ENCODE measurements at regions not wholly inside any gene's neighbourhood (a gene's known extent, or its start where the extent isn't known, plus 50 kb on each side); places are given as distances from the start of the nearest gene placed in this dataset.

GRCh38 chr10:109676703-109677102 lies 246.6 kb downstream of the XPNPEP1 start:
- ChIA-PET POLR2A (no interaction called here), CTCF (no interaction called here)
- no peaks in the 10 kb centered on the region for H3K9me3 ChIP-seq (ENCODE audit: control insufficient read depth, insufficient read depth, low read depth, low read length)
- H3K4me3 ChIP-seq (ENCODE audit: low read depth in 2 of 2, low read length in 2 of 2), result no peak overlapping the region
- TF ChIP-seq POLR2AphosphoS5 (IDR thresholded peaks at IDR 0.05; ENCODE audit: low read depth, low read length) (no peak), CTCF (IDR thresholded peaks at IDR 0.05) (no peak), SIN3A (IDR thresholded peaks at IDR 0.05; ENCODE audit: borderline replicate concordance, insufficient read depth, low read depth, low read length) (no peak), TCF7L2 (IDR thresholded peaks at IDR 0.05; ENCODE audit: low read depth, low read length) (no peak), REST (IDR thresholded peaks at IDR 0.05; ENCODE audit: insufficient read depth in 1 of 2, low read depth in 2 of 2, low read length in 1 of 2) (no peak)
- H3K4me1 ChIP-seq (ENCODE audit: control insufficient read depth, insufficient read depth, low read length), result no peaks in the 10 kb centered on the region
- DNase-seq (ENCODE audit: low read depth, low spot score) (no peak), ATAC-seq (no peak)
- in situ Hi-C loops (cut with HindIII; ENCODE audit: low pct_unique_long_range_greater_than_20kb, low sequenced_read_pairs), result no loop called here
- H3K27me3 ChIP-seq (ENCODE audit: control insufficient read depth, insufficient read depth, low read length), result no peaks in the 10 kb centered on the region
- no peaks in the 10 kb centered on the region for H3K36me3 ChIP-seq (ENCODE audit: control insufficient read depth, insufficient read depth, low read length)
- intact Hi-C loops (cut with micrococcal nuclease; ENCODE audit: unreplicated experiment), result no loop called here
- BruUV-seq (replicated peaks), result no TSS peak
- H3K27ac ChIP-seq (ENCODE audit: low read length), result no peak overlapping the region

GRCh38 chr10:109668703-109669102 lies 254.6 kb downstream of the XPNPEP1 start:
- no peaks in the 10 kb centered on the region for H3K4me1 ChIP-seq (ENCODE audit: control insufficient read depth, insufficient read depth, low read length)
- H3K27ac ChIP-seq (ENCODE audit: low read length), result no peak overlapping the region
- DNase-seq (ENCODE audit: low read depth, low spot score) (no peak), ATAC-seq (no peak)
- no peak overlapping the region for H3K4me3 ChIP-seq (ENCODE audit: low read depth in 2 of 2, low read length in 2 of 2)
- no TSS peak for BruUV-seq (replicated peaks)
- no peaks in the 10 kb centered on the region for H3K27me3 ChIP-seq (ENCODE audit: control insufficient read depth, insufficient read depth, low read length)
- in situ Hi-C loops (cut with HindIII; ENCODE audit: low pct_unique_long_range_greater_than_20kb, low sequenced_read_pairs), result no loop called here
- intact Hi-C loops (cut with micrococcal nuclease; ENCODE audit: unreplicated experiment), result no loop called here
- TF ChIP-seq CTCF (IDR thresholded peaks at IDR 0.05) (no peak), TCF7L2 (IDR thresholded peaks at IDR 0.05; ENCODE audit: low read depth, low read length) (no peak), POLR2AphosphoS5 (IDR thresholded peaks at IDR 0.05; ENCODE audit: low read depth, low read length) (no peak), SIN3A (IDR thresholded peaks at IDR 0.05; ENCODE audit: borderline replicate concordance, insufficient read depth, low read depth, low read length) (no peak), REST (IDR thresholded peaks at IDR 0.05; ENCODE audit: insufficient read depth in 1 of 2, low read depth in 2 of 2, low read length in 1 of 2) (no peak)
- POLR2A ChIA-PET, result no interaction called here
- H3K36me3 ChIP-seq (ENCODE audit: control insufficient read depth, insufficient read depth, low read length), result no peaks in the 10 kb centered on the region
- CTCF ChIA-PET, result interaction anchor here (0.6 kb wide), 1 partner anchor 105 kb away, joined by 3 read pairs; no protein-coding TSS in a partner anchor
- H3K9me3 ChIP-seq (ENCODE audit: control insufficient read depth, insufficient read depth, low read depth, low read length), result no peaks in the 10 kb centered on the region

Measured in Panc1 (cell line).